NCI-H748 treated with DMSO at 0.1 percent for 48 hours (cell line): ENCODE measurements at regions not wholly inside any gene's neighbourhood (a gene's known extent, or its start where the extent isn't known, plus 50 kb on each side); places are given as distances from the start of the nearest gene placed in this dataset.
A peak's percentile ranks its signal among the peaks of the same experiment; 100 is the strongest.

ENCODE experiments used
- DNase-seq: peaks from one replicate; lab custom pipeline; 2025; lab: John Stamatoyannopoulos, UW

DNA sequence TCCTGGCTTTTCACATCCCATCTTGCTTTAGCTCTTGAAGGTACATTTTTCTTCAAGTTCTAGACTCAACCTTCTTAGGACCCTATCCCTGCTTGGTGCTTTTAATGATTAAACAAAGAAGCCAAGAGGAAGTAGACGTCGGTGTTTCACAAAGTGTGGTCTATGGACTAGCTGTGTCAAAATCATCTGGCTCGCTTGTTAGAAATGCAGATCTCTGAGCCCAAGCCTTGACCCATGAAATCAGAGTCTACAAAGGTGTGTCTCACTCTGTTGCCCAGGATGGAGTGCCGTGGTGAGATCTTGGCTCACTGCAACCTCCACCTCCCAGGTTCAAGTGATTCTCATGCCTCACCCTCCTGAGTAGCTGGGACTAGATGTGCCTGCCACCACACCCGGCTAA, 295.5 kb upstream of the KAZN start:
- DNase-seq, result no peak

DNA sequence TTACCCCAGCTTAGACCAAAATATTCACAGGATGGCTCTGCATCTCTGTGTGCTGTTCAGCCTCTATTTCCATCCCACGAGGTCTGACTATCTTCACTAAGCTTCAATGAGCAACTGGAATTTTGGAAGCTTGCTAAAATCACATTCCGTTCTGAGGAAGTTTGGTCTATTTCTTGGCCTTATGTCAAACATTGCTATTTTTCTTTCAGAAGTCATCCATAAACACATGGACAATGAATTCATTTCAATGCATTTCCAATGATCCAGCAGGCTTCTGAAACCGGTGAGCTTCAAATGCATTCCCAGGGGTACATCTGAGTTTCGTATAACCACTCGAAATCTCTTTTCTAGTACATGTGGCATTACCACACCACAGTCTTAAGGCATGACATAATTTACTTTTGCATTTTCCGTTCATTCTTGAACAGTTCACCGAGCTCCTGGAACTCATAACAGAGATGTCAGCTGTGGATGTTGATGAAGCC, 294.1 kb upstream of the KAZN start:
- no peak for DNase-seq

GRCh38 chr1:14308460-14308859, 290.0 kb upstream of the KAZN start:
- DNase-seq, result no peak

DNA sequence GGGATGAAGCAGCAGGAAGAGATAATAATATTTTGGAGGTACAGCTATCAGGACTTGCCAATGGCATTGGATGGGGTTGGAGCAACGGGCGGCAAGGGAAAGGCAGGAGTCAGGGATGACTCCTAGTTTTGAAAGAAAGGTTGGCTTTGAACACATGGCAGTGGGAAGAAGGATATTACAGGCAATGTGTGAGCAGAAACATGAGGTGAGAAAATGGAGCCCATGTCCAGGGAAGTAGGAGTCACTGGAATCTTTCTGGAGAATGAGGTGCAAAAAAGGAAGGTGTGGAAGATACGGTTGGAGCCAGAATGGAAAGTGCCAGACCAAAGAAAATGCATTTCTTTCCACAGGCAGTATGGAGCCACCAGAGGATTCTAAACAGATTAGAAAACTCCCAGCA, 288.5 kb upstream of the KAZN start:
- DNase-seq, result no peak

DNA sequence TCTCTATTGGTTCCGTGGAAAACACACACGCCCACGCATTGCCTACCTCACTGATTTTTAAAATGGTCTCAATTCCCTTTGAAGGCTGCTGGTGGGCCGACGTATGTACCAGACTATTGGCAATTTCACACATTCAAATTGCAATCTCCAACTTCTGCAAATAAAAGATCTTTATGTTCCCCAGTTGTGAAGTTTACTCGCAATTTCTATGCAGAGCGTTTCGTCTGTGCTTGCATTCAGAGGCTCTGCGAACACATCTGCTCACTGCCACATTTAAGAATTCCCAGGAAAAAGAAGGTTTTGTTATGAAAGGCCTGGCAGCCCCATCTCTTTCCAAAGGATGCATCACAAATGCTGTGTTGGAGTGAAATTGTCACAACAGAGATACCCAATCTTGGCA, 288.0 kb upstream of the KAZN start:
- DNase-seq, result no peak

- DNase-seq, result no peak
These were observed 284.6 kb upstream of the KAZN start for GRCh38 chr1:14313731-14314431.

DNA sequence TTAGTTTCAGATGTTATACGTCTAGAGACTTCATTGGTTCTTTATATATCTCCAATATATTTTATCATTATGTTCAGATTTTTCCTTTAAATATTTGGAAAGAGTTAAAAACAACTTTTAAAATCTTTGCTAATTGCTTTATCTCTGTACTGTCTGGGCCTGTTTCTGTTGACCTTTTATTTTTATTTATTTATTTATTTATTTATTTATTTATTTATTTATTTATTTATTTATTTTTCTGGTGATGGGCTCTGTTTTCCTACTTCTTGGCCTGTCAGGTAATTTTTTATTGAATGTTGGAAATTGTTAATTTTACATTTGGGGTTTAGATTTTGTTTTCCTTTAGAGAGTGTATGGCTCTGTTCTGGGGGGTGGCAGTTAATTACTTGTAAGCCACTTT, 279.7 kb upstream of the KAZN start:
- no peak for DNase-seq

GRCh38 chr1:14320518-14320917, 278.0 kb upstream of the KAZN start:
- peak; percentile 39 for DNase-seq

DNA sequence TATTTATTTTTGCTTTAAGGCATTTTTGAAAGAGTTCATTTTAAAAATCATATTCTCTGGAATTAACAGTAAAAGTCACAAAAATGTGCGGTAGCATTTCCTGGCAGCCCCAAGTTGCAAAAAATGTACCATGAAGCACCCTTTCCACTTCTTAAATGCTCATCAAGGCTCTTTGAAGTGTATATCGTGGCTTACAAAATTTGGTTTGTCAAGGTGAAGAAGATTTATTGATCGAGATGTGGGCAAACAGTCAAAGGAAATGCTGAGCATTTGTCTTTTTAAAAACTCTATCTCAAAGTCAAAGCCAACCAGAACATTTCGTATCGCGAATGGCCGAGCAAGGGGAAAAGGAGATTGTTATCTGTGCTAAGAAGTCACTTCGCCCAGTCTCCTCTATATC, 277.5 kb upstream of the KAZN start:
- DNase-seq, result no peak

- DNase-seq, result peak; percentile 34
These were observed 277.1 kb upstream of the KAZN start for GRCh38 chr1:14321422-14321821.

DNA sequence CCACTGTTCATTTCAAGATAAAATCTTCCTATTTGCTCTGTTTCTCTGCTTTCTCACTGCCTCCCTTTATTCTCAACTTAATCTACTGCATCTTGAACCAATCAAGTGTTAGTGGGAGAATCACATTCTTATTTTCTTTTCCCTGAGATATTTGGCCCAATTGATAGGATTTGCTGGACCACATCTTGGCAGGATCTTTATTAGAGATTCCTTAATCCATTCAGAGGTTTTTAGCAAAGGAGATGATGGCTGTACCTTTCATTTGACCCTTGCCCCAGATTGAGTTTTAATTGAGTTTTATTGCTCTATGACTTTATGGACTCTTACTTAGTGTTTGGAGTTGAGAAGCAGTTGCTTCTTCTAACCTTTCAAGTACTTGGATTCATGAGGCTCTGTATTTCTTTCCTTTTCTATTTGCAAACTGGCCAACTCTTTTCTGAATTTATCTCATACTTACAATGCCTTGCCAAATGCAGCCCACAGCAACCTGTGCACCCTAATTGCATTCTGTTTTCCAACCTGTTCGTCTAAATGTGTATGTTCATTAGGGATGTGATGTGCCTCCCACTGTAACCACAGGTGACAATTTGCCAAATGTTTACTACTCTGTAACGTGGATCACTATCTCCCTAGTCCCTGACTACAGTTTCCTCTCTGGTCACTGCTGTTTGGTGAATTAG, 274.8 kb upstream of the KAZN start:
- DNase-seq, result no peak

DNA sequence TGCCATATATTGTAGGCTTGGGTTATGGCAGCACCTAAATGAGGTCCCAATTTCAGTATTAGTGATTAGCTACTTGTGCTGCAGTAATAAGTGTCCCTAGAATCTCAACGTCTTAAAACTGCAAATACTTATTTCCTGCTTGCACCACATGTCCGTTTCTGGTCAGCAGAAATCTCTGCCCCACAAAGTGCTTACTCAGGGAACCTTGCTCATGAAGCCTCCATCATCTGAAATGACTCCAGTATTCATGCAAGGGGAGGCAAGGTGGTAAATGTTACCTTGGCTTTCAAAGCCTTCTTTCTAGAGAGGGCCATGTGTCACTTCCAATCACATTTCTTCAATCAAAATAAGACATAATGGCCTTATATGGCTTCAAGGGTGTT, 274.2 kb upstream of the KAZN start:
- no peak for DNase-seq

DNA sequence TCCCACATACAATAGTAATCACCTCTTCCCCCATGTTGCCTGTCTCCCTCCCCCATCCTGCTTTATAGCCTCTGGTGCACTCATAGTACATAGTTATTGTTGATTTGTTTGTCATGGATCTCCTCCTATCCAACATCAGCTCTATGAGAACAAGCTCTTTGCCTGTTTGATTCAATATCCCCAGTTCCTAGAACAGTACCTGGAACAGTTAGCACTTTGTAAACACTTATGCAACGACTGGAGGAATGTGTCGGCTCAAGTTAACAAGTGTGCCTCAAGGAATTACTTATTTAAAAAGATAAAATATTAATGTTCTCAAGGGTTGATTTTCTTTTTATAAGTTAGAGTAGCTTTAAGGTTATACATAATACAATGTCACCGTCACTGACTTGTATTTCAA, 271.6 kb upstream of the KAZN start:
- no peak for DNase-seq

DNA sequence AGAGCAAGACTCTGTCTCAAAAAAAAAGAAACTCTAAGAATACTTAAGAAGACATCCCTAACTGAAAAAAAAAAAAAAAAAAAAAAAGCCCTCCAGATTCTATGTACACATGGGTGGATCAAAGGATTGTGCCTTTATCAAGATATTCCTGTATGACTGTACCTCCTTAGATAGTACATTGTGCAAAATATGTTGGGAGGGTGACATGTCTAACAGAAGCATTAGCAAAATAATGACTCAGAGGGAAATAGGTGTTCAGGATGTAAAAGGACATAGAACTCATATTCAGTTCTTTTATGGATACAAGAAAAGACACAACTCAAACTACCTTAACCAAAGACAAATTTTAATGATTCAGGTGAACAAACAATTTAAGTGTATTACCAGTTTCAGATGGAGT, 269.8 kb upstream of the KAZN start:
- no peak for DNase-seq

DNA sequence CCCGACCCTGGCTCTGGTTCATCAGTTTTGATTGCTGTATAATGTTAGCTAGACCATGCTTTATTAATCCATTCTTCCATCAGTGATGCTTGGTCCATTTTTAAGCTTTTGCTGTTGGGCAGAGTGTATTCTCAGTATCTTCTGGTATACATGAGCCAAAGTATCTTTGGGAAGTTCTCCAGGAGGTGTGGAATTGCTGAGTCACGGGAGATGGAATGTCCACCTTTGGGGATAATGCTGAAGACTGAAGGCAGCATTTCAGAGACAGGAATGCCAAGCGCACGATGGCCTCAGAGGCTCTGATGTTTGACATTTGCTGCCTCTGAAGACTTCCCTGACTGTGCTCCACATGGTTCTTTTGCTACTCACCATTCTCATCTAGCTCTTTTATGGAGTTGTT, 266.3 kb upstream of the KAZN start:
- no peak for DNase-seq

DNA sequence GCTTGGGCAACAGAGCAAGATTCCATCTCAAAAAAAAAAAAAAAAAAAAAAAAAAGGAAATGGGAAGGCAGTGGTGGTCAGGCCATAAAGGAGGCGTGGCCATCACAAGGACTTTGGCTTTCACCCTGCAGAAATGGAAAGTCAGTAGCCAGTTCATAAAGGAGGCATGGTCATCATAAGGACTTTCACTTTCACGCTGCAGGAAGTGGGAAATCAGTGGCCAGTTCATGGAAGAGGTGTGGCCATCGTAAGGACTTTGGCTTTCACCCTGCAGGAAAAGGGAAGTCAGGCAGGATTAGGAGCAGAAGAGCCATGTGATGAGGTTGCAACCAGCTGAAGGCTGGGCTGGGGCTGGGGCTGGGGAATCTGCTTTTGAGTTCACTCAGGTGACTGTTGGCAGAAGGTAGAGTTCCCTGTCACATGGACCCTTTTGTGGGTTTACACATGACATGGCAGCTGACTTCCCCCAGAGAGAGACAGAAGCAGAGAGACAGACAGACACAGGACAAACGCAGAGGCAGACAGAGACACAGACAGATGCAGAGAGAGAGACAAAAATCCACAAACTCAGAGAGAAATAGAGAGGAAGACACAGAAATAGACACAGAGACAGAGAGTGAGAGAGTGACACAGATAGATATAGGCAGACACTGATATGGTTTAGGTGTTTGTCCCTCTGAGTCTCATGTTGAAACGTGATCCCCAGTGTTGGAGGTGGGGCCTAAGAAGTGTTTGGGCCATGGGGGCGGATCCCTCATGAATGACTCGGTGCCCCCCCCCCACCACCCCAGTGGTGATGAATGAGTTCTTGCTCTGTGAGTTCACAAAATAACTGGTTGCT, 263.9 kb upstream of the KAZN start:
- DNase-seq, result no peak

DNA sequence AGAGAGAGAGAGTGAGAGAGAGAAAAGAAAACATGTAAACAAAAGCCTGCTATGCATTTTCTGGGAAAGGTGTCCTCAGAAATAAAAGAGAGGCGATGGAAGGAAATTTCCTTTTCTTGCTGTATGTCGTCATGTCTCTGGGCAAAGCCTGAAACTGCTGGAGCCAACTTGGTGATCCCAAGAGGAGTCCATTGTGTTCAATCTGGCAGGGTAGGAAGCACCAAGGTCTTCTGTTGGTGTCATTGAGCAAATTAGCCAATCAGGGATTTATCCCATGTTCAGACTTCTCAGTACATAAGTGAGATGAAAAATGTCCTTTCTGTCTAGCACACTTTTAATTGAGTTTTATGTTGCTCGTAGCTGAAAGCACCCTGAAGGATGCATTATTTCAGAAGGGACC, 260.0 kb upstream of the KAZN start:
- DNase-seq, result no peak

DNA sequence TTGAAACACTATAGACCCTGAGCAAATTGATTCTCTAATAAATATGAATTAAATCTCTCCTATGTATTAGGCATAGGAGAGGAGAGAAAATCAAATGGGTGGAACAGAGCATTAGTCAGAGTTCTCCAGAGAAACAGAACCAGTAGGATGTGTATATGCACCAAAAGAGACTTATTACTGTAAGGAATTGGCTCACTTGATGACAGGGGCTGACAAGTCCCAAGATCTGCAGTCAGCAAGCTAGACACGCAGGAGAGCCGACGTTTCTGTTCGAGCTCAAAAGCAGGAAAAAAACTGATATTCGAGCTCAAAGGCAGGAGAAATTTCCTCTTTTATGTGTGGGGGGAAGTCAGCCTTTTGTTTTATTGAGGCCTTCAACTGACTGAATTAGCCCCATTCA, 259.2 kb upstream of the KAZN start:
- no peak for DNase-seq

GRCh38 chr1:14340002-14340785, 258.3 kb upstream of the KAZN start:
- no peak for DNase-seq

DNA sequence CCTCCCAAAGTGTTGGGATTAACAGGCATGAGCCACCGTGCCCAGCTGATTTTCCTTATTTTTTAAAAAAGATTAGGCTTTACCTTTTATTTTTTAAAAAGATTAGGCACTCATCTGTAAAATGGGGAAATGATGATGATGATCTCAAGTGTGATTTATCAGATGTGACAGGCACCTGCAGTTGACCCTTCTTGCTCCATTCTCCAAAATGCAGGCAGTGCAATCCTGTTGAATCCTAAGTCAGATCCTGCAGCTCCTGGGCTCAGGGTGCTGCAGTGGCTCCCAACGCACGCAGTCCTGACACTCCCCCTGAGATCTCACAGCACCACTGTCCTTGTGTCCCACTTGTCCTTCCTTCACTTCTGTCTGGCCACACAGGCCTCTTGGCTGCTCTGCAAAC, 257.3 kb upstream of the KAZN start:
- no peak for DNase-seq

DNA sequence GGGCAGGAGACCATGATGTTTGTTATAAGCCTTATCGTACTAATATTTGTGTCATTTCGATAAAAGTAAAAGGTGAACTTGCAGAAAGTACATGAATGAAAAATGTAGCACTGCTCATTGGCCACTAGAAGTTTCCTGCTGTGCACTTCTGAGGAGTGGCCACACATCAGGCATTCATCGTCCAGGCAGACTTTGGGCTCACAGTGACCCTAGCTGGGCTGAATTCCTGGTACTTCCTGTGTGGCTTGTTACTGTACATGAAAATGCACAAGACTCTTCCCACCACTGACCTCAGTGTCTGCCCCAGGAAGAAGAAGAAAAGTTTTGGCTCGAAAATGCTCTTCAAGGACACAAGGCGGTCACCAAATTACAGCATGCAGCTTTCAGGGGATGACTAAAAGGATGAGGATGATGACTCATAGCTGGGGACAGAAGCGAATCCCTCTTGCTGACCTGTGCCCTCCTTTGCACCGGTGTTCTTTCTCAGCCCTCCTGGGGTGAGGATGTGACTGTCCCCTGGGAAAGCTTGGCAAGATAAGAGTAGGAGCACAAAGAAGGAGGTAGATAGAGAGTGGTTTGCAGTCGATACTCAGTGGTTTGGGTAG, 252.4 kb upstream of the KAZN start:
- no peak for DNase-seq

DNA sequence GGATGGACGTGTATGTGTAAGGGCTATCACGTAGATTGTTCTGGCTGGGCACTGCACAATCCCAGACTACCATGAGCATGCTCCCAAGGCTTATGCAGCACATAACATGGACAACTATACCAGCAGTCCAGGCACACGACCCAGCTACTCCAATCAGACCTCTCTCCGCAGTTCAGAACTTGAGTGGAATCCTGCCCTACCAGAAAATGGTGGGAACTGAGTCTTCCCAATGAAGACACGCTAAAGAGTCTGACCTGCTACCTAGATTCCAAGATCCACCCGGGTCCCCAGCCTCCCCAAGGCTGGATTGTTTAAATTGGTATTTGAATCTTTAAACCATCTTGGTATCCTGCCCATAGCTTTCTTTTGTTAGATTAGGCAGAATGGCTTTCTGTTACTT, 251.3 kb upstream of the KAZN start:
- no peak for DNase-seq
